Chondrocyte (in vitro differentiated cells): ENCODE measurements at regions not wholly inside any gene's neighbourhood (a gene's known extent, or its start where the extent isn't known, plus 50 kb on each side); places are given as distances from the start of the nearest gene placed in this dataset.
"Not testable (repeated sequence)": the region's sequence is repeated elsewhere in the genome, so short reads cannot be mapped to it uniquely, and the experiment has no call there.

Experiments used
- DNase-seq: peaks from one replicate; pipeline ENCODE4 v3.0.0; 2021; ENCODE audit warnings: mixed read lengths, low spot score
- H3K27ac Mint-ChIP-seq: one replicate; pipeline ENCODE4 v1.8.0; 2021; ENCODE audit warnings: mild to moderate bottlenecking, moderate library complexity, mixed read lengths; ENCODE audit not compliant: unreplicated experiment
- H3K27me3 Mint-ChIP-seq: 2 replicates; pipeline ENCODE4 v1.8.0; 2021; ENCODE audit warnings: low read depth, mixed read lengths
- H3K36me3 Mint-ChIP-seq: 2 replicates; pipeline ENCODE4 v1.8.0; 2021; ENCODE audit warnings: low read depth, mixed read lengths
- H3K4me1 Mint-ChIP-seq: 2 replicates; pipeline ENCODE4 v1.8.0; 2021; ENCODE audit warnings: low read depth, mild to moderate bottlenecking, mixed read lengths
- H3K4me3 Mint-ChIP-seq: one replicate; pipeline ENCODE4 v1.8.0; 2021; ENCODE audit warnings: mild to moderate bottlenecking, moderate library complexity, mixed read lengths; ENCODE audit not compliant: unreplicated experiment
- H3K9me3 Mint-ChIP-seq: 2 replicates; pipeline ENCODE4 v1.8.0; 2021; ENCODE audit warnings: low read depth, mixed read lengths
- TF ChIP-seq, protein P1 (sequence below): fragments of 200-600 bp; sonication (generic); IDR thresholded peaks from 2 replicates; pipeline ENCODE4 v1.5.0; 2021; ENCODE audit warnings: antibody characterized with exemption, mild to moderate bottlenecking, moderate library complexity

DNA sequence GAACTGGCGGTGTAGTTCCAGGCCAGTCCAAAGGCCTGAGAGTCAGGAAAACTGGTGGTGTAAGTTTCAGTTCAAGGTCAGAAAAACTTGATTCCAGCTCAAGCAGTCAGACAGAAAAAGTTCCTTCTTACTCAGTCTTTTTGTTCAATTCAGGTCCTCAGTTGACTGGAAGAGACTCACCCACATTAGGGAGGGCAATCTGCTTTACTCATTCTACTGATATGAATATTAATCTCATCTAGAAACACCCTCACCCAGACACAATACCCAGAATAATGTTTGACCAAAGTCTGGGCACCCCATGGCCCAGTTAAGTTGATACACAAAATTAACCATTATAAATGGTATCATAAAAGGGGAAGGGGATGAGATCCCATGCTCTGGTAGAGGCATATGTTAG is 50.1 kb upstream of the LTA4H start:
- no peak for DNase-seq
- TF ChIP-seq, protein P1, sequence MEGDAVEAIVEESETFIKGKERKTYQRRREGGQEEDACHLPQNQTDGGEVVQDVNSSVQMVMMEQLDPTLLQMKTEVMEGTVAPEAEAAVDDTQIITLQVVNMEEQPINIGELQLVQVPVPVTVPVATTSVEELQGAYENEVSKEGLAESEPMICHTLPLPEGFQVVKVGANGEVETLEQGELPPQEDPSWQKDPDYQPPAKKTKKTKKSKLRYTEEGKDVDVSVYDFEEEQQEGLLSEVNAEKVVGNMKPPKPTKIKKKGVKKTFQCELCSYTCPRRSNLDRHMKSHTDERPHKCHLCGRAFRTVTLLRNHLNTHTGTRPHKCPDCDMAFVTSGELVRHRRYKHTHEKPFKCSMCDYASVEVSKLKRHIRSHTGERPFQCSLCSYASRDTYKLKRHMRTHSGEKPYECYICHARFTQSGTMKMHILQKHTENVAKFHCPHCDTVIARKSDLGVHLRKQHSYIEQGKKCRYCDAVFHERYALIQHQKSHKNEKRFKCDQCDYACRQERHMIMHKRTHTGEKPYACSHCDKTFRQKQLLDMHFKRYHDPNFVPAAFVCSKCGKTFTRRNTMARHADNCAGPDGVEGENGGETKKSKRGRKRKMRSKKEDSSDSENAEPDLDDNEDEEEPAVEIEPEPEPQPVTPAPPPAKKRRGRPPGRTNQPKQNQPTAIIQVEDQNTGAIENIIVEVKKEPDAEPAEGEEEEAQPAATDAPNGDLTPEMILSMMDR: no peak
- no peaks in the 10 kb centered on the region for H3K27me3 Mint-ChIP-seq
- no peak overlapping the region for H3K4me3 Mint-ChIP-seq
- H3K36me3 Mint-ChIP-seq: peaks cover 4% of the 10 kb centered on the region
- peaks cover 8% of the 10 kb centered on the region for H3K9me3 Mint-ChIP-seq
- H3K27ac Mint-ChIP-seq: no peak overlapping the region
- no peaks in the 10 kb centered on the region for H3K4me1 Mint-ChIP-seq

DNA sequence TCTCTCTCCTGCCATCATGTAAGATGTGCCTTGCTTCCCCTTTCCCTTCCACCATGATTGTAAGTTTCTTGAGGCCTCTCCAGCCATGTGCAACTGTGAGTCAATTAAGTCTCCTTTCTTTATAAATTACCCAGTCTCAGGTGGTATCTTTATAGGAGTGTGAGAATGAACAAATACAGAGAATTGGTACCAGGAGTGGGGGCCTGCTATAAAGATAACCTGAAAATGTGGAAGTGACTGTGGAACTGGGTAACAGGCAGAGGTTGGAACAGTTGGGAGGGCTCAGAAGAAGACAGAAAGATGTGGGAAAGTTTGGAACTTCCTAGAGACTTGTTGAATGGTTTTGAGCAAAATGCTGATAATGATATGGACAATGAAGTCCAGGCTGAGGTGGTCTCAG is 50.8 kb upstream of the LTA4H start:
- not testable (repeated sequence) for H3K9me3 Mint-ChIP-seq, DNase-seq, H3K27ac Mint-ChIP-seq, H3K4me1 Mint-ChIP-seq, H3K4me3 Mint-ChIP-seq, H3K36me3 Mint-ChIP-seq, H3K27me3 Mint-ChIP-seq

DNA sequence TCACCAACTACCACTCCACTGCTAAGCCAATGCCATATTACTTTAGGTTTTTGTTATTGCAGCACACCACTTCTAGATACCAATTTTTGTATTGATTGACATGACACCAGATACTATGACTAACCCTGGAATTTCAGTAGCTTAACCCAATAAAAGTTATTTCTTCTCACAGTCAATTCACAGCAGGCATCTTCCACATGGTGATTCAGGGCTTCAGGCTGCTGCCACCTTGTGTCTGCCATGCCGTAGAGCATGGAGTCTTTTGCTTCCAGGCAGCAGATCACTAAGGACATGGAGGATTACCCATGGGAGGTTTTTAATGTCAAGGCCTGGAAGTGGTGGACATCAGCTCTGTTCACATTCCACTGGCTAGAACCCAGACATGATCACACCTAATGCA is 56.4 kb upstream of the LTA4H start:
- no peak for DNase-seq
- peaks cover 1% of the 10 kb centered on the region for H3K36me3 Mint-ChIP-seq
- no peak overlapping the region for H3K27ac Mint-ChIP-seq
- no peak overlapping the region for H3K4me3 Mint-ChIP-seq
- TF ChIP-seq, protein P1: no peak
- H3K27me3 Mint-ChIP-seq: no peaks in the 10 kb centered on the region
- H3K9me3 Mint-ChIP-seq: peaks cover 8% of the 10 kb centered on the region
- peaks cover 16% of the 10 kb centered on the region for H3K4me1 Mint-ChIP-seq

DNA sequence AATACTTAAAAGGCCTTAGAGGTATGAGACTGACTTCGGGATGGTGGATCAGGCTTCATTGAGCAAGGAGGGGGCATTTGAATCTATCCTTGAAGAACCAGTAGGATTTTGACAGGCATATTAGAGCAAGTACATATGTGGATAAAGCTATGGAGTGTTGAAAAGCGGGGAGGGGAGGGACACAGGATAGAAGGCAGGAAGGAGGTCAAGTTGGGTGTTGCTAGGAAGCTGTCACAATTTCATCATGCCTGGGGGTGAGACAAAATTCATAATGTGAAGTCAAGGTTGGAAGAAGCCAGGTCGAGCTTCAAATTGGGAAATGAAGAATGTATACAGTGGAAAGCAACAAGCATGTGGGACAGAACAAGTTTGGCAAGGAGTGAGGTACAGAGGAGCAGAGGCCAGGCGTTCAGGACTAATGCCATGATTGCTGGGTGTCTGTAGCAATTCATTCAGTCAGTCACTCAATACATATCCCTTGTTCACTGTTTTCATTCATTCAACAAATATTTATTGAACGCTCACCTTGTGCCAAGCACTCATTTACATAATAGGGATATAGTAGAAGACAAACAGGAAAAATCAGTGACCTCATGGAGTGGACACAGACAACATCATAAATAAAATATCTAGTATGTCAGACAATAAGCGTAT is 58.3 kb upstream of the LTA4H start:
- Mint-ChIP-seq H3K4me1 (peaks cover 16% of the 10 kb centered on the region), H3K27ac (peak overlapping the region; percentile 67), H3K4me3 (no peak overlapping the region), H3K27me3 (no peaks in the 10 kb centered on the region), H3K36me3 (peaks cover 1% of the 10 kb centered on the region), H3K9me3 (peaks cover 5% of the 10 kb centered on the region)
- DNase-seq: no peak
- TF ChIP-seq, protein P1: no peak

DNA sequence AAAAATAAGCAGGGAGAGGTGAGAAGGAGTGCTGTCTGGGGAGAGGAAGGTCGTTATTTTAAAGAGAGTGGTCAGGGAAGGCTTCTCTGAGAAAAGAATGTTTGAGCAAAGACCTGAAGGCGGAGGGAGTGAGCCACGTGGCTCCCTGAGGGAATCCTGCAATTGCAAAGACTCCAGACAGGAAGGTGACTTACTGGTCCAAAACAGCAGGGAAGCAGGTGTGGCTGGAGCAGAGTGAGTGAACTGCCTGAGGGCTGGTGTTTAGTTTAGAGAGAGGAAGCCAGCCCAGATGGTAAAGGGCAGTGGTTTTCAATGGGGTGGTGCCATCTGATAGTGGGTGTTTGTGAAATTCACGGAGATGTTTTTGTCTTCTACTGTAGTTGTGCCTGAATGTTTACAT is 58.8 kb upstream of the LTA4H start:
- H3K27me3 Mint-ChIP-seq: no peaks in the 10 kb centered on the region
- H3K4me3 Mint-ChIP-seq: no peak overlapping the region
- DNase-seq: no peak
- peaks cover 1% of the 10 kb centered on the region for H3K36me3 Mint-ChIP-seq
- TF ChIP-seq, protein P1: no peak
- peak overlapping the region; percentile 67 for H3K27ac Mint-ChIP-seq
- peaks cover 5% of the 10 kb centered on the region for H3K9me3 Mint-ChIP-seq
- H3K4me1 Mint-ChIP-seq: peaks cover 16% of the 10 kb centered on the region

DNA sequence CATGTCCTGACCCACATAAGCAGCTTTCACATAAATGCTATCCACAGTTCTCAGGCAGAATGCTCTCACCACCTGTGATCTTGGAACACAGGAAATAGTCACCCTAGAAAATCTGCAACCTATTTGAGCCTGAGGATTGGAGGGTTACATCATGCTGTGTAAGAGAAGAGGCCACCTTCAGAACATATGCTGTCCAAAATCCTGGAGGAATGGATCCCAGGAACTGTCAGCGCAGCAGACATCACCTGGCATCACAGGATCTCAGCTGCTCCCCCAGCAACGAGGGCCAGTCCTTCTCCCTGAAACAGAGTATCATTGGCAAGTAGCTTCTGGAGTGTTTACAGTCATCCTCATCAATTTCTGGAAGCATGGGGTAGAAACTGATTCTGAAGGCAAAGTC is 63.2 kb upstream of the LTA4H start:
- H3K27ac Mint-ChIP-seq: no peak overlapping the region
- no peak overlapping the region for H3K4me3 Mint-ChIP-seq
- no peaks in the 10 kb centered on the region for H3K9me3 Mint-ChIP-seq
- DNase-seq: no peak
- TF ChIP-seq, protein P1: no peak
- no peaks in the 10 kb centered on the region for H3K36me3 Mint-ChIP-seq
- H3K4me1 Mint-ChIP-seq: peaks cover 13% of the 10 kb centered on the region
- no peaks in the 10 kb centered on the region for H3K27me3 Mint-ChIP-seq
